ENCODE measurements at regions not wholly inside any gene's neighbourhood (a gene's known extent, or its start where the extent isn't known, plus 50 kb on each side); places are given as distances from the start of the nearest gene placed in this dataset.

DNA sequence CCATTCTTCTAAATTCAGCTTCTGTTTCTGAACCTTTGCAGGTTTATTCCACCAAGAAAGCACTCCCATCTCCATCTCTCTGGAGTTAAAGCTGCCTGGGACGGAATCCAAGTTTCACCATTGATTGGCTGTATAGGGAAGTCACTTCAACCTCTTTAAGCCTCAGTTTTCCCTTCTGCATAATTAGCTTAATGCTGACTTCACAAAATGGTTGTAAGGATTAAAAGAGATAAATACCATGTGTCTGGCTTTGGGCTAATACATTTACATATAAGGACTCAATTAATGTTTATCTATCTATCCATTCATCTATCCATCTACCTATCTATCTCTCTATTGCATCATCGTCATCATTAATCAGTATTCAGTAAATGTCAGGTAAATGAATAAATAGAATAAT is 629.6 kb upstream of the MGMT start:
- DNase-seq, result no peak

DNA sequence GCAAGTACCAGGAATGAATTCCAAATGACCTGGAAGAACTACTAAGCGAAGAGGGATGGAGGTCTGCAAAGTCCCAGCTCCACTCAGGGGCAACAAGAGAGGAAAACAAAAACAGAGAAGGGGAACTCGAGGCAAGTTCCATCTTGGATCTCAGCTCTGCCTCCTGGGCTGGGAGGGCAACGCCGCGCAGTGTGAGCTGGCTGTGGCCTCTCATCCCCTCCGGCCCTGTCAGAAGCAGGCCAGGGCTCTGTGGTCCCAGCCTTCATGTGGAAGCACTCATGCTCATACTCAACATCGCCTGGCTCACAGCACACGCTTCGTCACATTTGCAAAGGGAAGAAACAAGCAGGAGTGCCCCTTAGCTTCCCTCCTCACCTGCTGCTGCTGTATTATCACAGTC is 627.9 kb upstream of the MGMT start:
- no peak for DNase-seq

- DNase-seq, result no peak
Observed at GRCh38 chr10:128839701-128840100, 627.3 kb upstream of the MGMT start.

GRCh38 chr10:128843972-128844371 is 623.1 kb upstream of the MGMT start:
- peak; percentile 16 for DNase-seq

DNA sequence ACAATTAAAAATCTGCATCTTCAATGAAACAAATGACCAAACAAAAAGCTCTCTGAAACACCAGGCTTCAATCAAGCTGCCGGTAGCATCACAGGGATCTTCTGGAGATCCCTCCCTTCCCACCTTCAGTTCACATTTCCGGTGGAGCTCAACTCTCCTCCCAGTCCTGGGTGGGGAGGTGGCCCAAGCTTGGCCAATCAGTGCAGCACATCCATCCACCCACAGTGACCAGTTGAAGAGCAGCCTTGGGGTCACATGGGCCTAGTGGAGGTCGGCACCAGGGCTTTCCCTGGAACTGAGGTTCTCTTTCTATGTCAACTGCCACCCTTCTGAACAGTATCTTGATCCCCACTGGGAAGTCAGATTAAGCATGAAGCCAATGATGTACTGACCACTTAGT is 620.1 kb upstream of the MGMT start:
- DNase-seq, result no peak

GRCh38 chr10:128848810-128849209 is 618.2 kb upstream of the MGMT start:
- no peak for DNase-seq

- DNase-seq, result no peak
Observed at GRCh38 chr10:128850647-128851046, 616.4 kb upstream of the MGMT start.

GRCh38 chr10:128851281-128851680 is 615.8 kb upstream of the MGMT start:
- DNase-seq, result no peak

- DNase-seq, result no peak
Observed at GRCh38 chr10:128851726-128852125, 615.3 kb upstream of the MGMT start.

DNA sequence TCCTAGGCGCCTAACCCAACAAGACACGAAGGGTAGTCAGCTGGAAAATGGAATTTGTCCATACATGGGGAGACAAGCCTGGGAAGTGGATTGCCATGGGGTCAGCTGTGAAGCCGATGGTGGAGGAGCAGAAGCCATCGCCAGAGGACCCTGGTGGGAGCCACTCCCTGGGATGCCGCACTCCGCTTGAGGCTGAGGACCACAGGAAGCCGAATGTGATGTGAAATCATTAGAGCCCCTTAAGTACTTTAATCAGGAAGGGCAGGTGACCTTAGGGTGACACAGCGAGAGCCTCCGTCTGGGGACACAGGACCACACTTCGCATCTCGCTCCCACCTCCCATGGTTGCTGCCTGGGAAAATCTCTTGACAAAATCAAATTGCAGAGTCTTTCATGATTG is 614.6 kb upstream of the MGMT start:
- no peak for DNase-seq

- no peak for DNase-seq
Observed at GRCh38 chr10:128852902-128853301, 614.1 kb upstream of the MGMT start.

- no peak for DNase-seq
Observed at GRCh38 chr10:128853537-128853936, 613.5 kb upstream of the MGMT start.

DNA sequence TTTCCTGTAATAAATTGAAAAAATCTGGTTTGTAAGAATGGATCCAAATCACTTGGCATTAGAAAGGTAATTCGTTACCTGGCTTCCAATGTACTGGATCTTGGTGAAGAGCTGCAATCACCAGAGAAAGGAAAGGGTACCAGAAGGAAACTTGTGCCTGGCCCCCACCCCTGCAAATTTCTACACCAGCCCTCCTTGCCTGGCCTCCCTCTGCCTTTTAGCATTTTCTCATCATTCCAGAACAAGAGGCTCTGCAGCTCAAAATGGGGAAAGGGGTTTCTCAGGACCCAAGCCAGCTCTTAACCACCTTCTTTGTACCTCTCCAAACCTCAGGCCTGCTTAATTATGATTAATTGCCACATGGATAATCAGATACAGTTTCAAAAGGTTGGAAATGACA is 612.8 kb upstream of the MGMT start:
- DNase-seq, result no peak

DNA sequence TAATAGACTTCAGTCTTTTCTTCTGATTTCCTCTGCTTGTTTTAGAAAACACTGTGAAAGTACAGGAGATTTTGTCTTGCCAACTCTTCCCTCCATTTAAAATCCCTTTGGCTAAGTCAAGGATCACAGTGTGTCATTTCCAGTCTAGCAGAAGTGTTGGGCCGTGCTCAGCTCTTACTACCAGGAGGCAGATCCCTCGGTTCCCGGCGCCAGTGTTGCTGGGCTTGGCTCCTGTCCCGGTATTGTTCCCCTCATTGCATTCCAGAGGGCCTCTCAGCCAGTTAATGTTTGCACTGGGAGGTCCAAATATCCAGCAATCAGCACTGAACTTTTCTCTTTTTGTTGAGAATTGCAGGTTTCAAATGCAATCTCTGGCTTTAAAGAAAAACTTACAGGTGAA is 612.1 kb upstream of the MGMT start:
- DNase-seq, result peak; percentile 40

GRCh38 chr10:128855618-128856428 is 611.2 kb upstream of the MGMT start:
- DNase-seq, result no peak

- DNase-seq, result peak; percentile 13
Observed at GRCh38 chr10:128859738-128860386, 607.2 kb upstream of the MGMT start.

DNA sequence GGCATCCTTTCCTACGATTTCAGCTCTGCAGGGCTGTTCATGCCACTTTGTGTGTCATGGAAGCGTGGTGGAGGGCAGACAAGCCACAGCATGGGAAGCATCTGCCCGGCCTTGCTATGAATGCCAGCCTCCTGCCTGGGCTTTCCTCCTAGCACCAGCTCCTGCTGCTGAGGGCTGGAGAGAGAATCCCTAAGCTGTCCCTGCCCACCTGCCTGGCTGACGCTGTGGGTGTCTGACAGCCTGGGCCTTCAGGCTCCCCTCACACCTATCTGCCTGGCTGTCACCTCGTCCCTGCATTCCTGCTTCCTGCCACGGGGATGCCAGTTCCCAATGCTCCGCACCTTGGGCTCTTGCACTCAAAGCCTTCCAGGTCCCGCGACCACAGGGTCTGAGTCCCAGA is 606.5 kb upstream of the MGMT start:
- DNase-seq, result no peak

- no peak for DNase-seq
Observed at GRCh38 chr10:128861018-128861901, 605.8 kb upstream of the MGMT start.

GRCh38 chr10:128863411-128863810 is 603.6 kb upstream of the MGMT start:
- DNase-seq, result no peak

GRCh38 chr10:128863823-128864405 is 603.1 kb upstream of the MGMT start:
- DNase-seq, result no peak

DNA sequence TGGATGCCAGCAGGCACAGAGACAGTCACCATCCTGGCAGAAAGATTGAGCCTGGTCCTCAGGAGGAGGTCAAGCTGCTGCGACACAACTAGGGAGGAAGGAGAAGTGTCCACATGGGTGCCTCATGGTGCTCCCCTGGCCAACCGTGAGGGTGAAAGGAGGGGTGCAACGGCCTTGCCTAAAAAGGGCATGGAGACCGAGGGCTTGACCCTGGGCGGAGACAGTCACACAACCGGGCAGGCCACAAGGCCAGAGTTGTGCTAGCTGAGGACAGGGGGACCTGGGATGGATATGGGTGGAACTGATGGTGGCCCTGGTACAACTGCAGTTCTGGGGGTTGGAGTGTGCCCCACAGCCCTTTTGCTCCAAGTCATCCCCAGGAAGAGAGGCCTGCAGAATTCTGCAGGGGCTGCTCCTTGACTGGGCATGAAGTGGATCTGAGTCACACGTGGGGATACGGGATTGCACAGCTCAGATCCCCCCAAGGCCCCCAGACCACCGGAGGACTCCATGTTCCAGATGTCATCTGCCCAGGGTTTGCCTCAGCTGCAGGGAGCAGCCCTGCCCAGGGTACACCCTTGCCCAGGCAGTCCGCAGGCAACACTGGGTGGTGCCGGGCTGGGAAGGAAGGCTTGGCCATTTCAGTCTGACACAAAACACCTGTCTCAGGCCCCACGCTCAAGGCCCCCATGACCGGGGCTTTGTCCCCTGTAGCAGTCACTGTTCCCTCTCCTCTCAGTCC is 602.3 kb upstream of the MGMT start:
- no peak for DNase-seq

DNA sequence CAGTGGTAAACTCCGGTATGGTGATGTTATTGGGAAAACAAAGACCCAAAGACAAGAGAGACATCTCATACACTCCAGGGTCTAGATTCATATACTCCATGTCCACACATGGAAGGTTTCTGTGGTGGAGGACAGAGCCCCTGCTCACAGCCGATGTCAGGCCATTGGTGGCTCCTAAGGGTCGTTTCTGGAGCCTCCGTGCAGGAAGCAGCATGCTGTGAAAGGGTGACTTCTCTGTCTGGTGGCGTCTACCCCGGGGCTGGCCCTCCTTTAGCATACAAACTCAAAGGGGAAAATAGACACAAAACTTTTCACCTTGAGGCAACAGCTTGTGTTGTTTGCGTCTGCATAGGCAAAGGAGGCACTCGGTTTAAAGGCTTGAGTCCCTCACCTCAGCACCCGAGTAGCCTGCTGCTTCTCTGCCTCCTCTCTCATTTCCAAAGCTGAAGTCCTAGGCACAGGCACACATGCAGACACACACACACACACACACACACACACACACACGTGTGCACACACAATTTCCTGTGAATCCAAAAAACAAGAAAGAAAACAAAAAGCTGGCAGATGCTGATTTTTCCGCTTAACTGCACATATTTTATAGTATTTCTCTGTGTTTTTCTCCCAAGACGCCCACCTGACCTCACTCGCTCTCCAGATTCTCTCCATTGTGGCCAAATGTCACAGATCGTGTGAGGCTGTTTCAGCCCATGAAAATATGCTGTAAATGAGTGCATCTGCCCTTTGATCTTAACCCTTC is 601.4 kb upstream of the MGMT start:
- no peak for DNase-seq

All from NCI-H2029 treated with DMSO at 0.1 percent for 48 hours (cell line).